Epithelial cell of esophagus (primary cell): ENCODE measurements at regions not wholly inside any gene's neighbourhood (a gene's known extent, or its start where the extent isn't known, plus 50 kb on each side); places are given as distances from the start of the nearest gene placed in this dataset.
A peak's percentile ranks its signal among the peaks of the same experiment; 100 is the strongest.

ENCODE experiments used
- DNase-seq: peaks from one replicate; pipeline ENCODE4 v3.0.0; 2010; ENCODE audit warnings: low read depth
- H3K4me3 ChIP-seq: 2 replicates; pipeline ENCODE4 v1.5.1; 2011; ENCODE audit warnings: mild to moderate bottlenecking, low read length, control low read depth
- TF ChIP-seq, protein P1 (sequence below): IDR thresholded peaks from 2 replicates; pipeline ENCODE4 v1.5.1; 2011; ENCODE audit warnings: low read depth, mild to moderate bottlenecking, low read length, control low read depth, inconsistent platforms; ENCODE audit not compliant: insufficient read depth; ENCODE audit errors: missing control alignments

DNA sequence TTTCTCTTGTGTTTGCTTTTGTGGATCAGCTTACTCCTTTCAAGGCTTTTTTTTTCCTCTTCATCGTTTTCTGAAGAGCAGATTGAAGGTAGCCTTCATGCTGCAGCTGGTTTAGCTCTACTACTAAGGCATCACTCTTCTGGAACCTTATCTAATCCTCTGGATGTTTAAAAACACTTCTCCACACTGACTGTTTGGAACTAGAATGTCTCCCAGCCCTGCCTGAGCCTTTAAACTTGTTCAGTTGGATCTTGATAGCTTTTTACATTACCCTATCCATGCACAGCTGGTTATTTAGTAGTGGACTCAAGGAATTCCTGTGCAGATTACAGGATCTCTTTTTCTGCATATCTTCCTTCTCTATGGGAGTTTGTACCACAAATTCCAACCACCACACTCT lies 108.9 kb upstream of the ASCC3 start:
- TF ChIP-seq, protein P1, sequence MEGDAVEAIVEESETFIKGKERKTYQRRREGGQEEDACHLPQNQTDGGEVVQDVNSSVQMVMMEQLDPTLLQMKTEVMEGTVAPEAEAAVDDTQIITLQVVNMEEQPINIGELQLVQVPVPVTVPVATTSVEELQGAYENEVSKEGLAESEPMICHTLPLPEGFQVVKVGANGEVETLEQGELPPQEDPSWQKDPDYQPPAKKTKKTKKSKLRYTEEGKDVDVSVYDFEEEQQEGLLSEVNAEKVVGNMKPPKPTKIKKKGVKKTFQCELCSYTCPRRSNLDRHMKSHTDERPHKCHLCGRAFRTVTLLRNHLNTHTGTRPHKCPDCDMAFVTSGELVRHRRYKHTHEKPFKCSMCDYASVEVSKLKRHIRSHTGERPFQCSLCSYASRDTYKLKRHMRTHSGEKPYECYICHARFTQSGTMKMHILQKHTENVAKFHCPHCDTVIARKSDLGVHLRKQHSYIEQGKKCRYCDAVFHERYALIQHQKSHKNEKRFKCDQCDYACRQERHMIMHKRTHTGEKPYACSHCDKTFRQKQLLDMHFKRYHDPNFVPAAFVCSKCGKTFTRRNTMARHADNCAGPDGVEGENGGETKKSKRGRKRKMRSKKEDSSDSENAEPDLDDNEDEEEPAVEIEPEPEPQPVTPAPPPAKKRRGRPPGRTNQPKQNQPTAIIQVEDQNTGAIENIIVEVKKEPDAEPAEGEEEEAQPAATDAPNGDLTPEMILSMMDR: no peak
- no peak overlapping the region for H3K4me3 ChIP-seq
- no peak for DNase-seq

DNA sequence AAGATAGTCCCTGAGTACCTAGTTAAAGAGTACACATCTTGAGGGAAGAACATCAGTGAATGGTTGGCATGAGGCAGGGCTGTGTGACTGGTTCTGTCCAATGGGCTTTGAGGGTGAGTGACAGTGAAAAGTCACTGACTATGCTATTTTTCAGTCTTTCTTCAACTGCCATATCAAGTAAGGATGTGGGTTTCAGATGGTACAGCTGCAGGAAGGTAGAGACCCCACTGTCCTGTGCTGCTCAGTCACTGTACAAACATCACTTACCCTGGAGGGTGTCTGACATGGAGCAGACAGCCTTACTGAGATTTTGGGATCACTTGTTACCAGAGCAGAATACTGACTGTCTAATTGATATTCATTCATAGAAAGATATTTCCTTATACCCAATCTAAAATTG lies 115.3 kb upstream of the ASCC3 start:
- H3K4me3 ChIP-seq: no peak overlapping the region
- TF ChIP-seq, protein P1: no peak
- DNase-seq: no peak

DNA sequence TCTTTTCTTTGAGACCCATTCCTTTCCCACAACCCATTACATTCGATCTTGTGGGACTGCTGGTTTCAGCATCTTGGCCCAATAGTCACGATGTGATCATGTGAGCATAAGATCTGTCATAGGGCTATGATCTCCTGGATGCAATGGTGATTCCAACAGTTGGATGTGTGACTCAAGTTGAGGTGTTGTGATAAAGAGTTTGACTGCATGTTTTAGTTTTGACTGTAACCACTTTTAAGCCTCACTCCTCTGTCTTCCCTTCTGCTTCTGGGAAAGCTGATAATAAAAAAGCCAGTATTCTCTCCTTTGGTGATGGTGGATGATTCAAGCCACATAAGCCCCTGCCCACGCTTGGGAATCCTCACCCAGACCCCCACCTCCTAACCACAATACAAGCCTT lies 117.0 kb upstream of the ASCC3 start:
- TF ChIP-seq, protein P1: no peak
- H3K4me3 ChIP-seq: no peak overlapping the region
- peak; percentile 89 for DNase-seq

DNA sequence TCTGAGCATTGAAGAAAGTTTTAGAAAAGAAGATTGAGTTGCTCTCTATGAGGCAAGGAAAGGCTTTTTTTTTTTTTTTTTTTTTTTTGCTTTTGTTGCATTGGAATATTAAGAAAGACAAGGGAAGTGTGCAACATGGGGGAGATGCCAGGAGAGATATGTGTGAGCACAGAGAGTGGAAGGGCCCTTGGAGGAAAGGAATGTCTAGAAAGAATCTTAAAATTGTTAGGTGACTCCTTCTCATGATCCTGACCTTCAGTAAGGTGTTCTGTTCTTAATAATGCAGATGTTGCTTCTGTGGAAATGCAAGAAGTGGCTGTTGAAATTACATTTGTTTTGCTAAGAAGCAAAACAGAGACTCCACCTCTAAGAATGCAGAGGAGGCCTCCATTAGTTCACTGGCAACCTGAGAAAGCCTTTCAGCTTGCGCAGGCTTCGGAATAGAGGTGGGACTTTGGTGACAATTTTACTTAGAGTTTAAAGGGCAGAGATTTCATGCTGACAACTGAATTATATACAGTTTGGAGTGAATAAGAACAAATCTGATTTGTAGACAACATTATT lies 118.0 kb upstream of the ASCC3 start:
- DNase-seq: no peak
- TF ChIP-seq, protein P1: no peak
- no peak overlapping the region for H3K4me3 ChIP-seq

DNA sequence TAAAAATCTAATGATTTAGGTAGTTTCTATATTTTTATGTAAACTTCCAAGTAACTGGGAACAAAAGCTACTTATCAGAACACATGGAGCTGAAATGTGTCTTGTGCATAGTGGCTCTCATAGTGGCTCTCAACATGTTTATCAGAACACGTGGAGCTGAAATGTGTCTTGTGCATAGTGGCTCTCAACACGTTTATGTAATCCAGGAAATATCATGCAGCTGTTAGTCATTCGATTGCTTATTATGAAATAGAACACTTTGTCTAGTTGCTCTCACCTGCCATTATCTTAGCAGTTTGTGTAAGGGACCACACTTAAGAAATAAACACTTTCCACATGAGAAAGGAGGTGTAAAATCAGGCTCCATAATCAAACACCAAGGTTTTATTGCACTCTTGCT lies 119.2 kb upstream of the ASCC3 start:
- DNase-seq: peak; percentile 87
- no peak overlapping the region for H3K4me3 ChIP-seq
- TF ChIP-seq, protein P1: no peak

DNA sequence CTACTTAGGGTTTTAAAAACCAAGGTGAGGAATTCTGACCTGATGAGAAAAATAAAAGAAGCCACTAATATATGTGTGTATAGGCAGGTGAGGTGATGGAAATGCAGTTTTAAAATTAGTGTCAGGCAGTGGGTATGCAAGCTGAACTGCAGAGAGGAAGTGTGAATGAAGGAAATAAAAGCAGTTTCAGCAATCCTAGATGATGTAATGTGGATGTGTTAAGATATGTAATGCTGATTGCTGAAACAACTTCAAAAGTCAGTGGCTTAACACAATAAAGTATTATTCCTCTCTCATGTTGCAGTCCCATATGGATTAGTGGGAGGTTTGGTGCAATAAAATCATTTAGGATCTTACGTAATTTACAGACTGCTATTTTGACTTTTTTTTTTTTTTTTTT lies 119.9 kb upstream of the ASCC3 start:
- H3K4me3 ChIP-seq: no peak overlapping the region
- TF ChIP-seq, protein P1: no peak
- peak; percentile 66 for DNase-seq

DNA sequence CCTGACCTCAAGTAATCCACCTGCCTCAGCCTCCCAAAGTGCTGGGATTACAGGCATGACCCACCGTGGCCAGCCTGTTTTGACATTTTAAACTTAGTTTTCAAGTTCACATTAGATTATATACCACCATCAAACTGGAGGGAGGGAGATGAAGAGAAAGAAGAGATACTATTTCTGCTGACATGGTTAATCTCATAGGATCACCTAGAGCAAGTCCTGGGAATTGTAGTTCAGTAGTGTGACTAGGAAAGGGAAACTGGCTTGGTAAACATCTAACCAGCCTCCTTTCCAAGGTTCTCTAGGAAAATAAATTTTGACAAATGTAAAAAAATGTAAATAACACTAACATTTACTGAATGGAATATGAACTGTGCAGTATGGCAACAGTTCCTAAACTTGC lies 120.5 kb upstream of the ASCC3 start:
- TF ChIP-seq, protein P1: no peak

More for the DNA sequence above, 120.5 kb upstream of the ASCC3 start:
- no peak overlapping the region for H3K4me3 ChIP-seq
- no peak for DNase-seq
